ENCODE measurements at regions not wholly inside any gene's neighbourhood (a gene's known extent, or its start where the extent isn't known, plus 50 kb on each side); places are given as distances from the start of the nearest gene placed in this dataset.

- no peaks in the 10 kb centered on the region for H3K9me3 ChIP-seq (ENCODE audit: insufficient read depth, low read depth, low read length)
- no peak overlapping the region for H3K9ac ChIP-seq (ENCODE audit: low read depth, low read length)
- H3K27me3 ChIP-seq (ENCODE audit: insufficient read depth, low read length): no peaks in the 10 kb centered on the region
- H3K36me3 ChIP-seq (ENCODE audit: insufficient read depth, low read length): no peaks in the 10 kb centered on the region
- WGBS: 93% methylated on average over 4 of the region's 6 CpGs
- H3K4me3 ChIP-seq (ENCODE audit: low read length): no peak overlapping the region
- H3K4me1 ChIP-seq (ENCODE audit: insufficient read depth, low read length): no peaks in the 10 kb centered on the region; the same call in 1 of the 2 replicates
- H3K27ac ChIP-seq (ENCODE audit: low read depth, low read length): no peak overlapping the region
These were observed 218.4 kb downstream of the HLX start for GRCh38 chr1:221097479-221098281.

- Histone ChIP-seq H3K4me1 (ENCODE audit: insufficient read depth, low read length) (no peaks in the 10 kb centered on the region; the same call in 1 of the 2 replicates), H3K4me3 (ENCODE audit: low read length) (no peak overlapping the region), H3K36me3 (ENCODE audit: insufficient read depth, low read length) (no peaks in the 10 kb centered on the region), H3K27ac (ENCODE audit: low read depth, low read length) (no peak overlapping the region), H3K9me3 (ENCODE audit: insufficient read depth, low read depth, low read length) (no peaks in the 10 kb centered on the region), H3K9ac (ENCODE audit: low read depth, low read length) (no peak overlapping the region), H3K27me3 (ENCODE audit: insufficient read depth, low read length) (no peaks in the 10 kb centered on the region)
- WGBS: 95% methylated on average over 10 of the region's 10 CpGs
These were observed 219.5 kb downstream of the HLX start for GRCh38 chr1:221098471-221099405.

GRCh38 chr1:221099747-221100595, 220.7 kb downstream of the HLX start:
- no peak overlapping the region for H3K27ac ChIP-seq (ENCODE audit: low read depth, low read length)

GRCh38 chr1:221100611-221101010, 221.4 kb downstream of the HLX start:
- H3K36me3 ChIP-seq (ENCODE audit: insufficient read depth, low read length): no peaks in the 10 kb centered on the region
- no peak overlapping the region for H3K4me3 ChIP-seq (ENCODE audit: low read length)
- H3K9me3 ChIP-seq (ENCODE audit: insufficient read depth, low read depth, low read length): no peaks in the 10 kb centered on the region
- H3K27me3 ChIP-seq (ENCODE audit: insufficient read depth, low read length): no peaks in the 10 kb centered on the region
- H3K9ac ChIP-seq (ENCODE audit: low read depth, low read length): no peak overlapping the region
- 83% methylated on average over 2 of the region's 3 CpGs for WGBS
- no peaks in the 10 kb centered on the region for H3K4me1 ChIP-seq (ENCODE audit: insufficient read depth, low read length)
- H3K27ac ChIP-seq (ENCODE audit: low read depth, low read length): no peak overlapping the region

More at GRCh38 chr1:221099747-221100595, 220.7 kb downstream of the HLX start:
- Histone ChIP-seq H3K9me3 (ENCODE audit: insufficient read depth, low read depth, low read length) (no peaks in the 10 kb centered on the region), H3K4me3 (ENCODE audit: low read length) (no peak overlapping the region), H3K9ac (ENCODE audit: low read depth, low read length) (no peak overlapping the region), H3K27me3 (ENCODE audit: insufficient read depth, low read length) (no peaks in the 10 kb centered on the region), H3K4me1 (ENCODE audit: insufficient read depth, low read length) (no peaks in the 10 kb centered on the region), H3K36me3 (ENCODE audit: insufficient read depth, low read length) (no peaks in the 10 kb centered on the region)
- 92% methylated on average over 12 of the region's 12 CpGs for WGBS

- H3K27me3 ChIP-seq (ENCODE audit: insufficient read depth, low read length): no peaks in the 10 kb centered on the region
- H3K9ac ChIP-seq (ENCODE audit: low read depth, low read length): no peak overlapping the region
- no peaks in the 10 kb centered on the region for H3K36me3 ChIP-seq (ENCODE audit: insufficient read depth, low read length)
- no peak overlapping the region for H3K27ac ChIP-seq (ENCODE audit: low read depth, low read length)
- no peaks in the 10 kb centered on the region for H3K4me1 ChIP-seq (ENCODE audit: insufficient read depth, low read length)
- H3K4me3 ChIP-seq (ENCODE audit: low read length): no peak overlapping the region
- no peaks in the 10 kb centered on the region for H3K9me3 ChIP-seq (ENCODE audit: insufficient read depth, low read depth, low read length)
These were observed 222.8 kb downstream of the HLX start for GRCh38 chr1:221101807-221102605.

- H3K9me3 ChIP-seq (ENCODE audit: insufficient read depth, low read depth, low read length): no peaks in the 10 kb centered on the region
- no peaks in the 10 kb centered on the region for H3K36me3 ChIP-seq (ENCODE audit: insufficient read depth, low read length)
- 97% methylated on average over 3 of the region's 3 CpGs for WGBS
- H3K27ac ChIP-seq (ENCODE audit: low read depth, low read length): no peak overlapping the region
- no peaks in the 10 kb centered on the region for H3K27me3 ChIP-seq (ENCODE audit: insufficient read depth, low read length)
- H3K4me1 ChIP-seq (ENCODE audit: insufficient read depth, low read length): no peaks in the 10 kb centered on the region
- H3K9ac ChIP-seq (ENCODE audit: low read depth, low read length): no peak overlapping the region
- no peak overlapping the region for H3K4me3 ChIP-seq (ENCODE audit: low read length)
These were observed 225.4 kb downstream of the HLX start for GRCh38 chr1:221104596-221104995.

GRCh38 chr1:221105578-221105977, 226.3 kb downstream of the HLX start:
- H3K9ac ChIP-seq (ENCODE audit: low read depth, low read length): no peak overlapping the region
- no peaks in the 10 kb centered on the region for H3K9me3 ChIP-seq (ENCODE audit: insufficient read depth, low read depth, low read length)
- no peak overlapping the region for H3K27ac ChIP-seq (ENCODE audit: low read depth, low read length)
- H3K4me3 ChIP-seq (ENCODE audit: low read length): no peak overlapping the region
- no peaks in the 10 kb centered on the region for H3K36me3 ChIP-seq (ENCODE audit: insufficient read depth, low read length)
- H3K4me1 ChIP-seq (ENCODE audit: insufficient read depth, low read length): no peaks in the 10 kb centered on the region
- no peaks in the 10 kb centered on the region for H3K27me3 ChIP-seq (ENCODE audit: insufficient read depth, low read length)
- 100% methylated on average over 1 of the region's 1 CpG for WGBS

- no CpG with 5 or more reads among the region's 3 CpGs for WGBS
- Histone ChIP-seq H3K9me3 (ENCODE audit: insufficient read depth, low read depth, low read length) (no peaks in the 10 kb centered on the region), H3K4me3 (ENCODE audit: low read length) (no peak overlapping the region), H3K4me1 (ENCODE audit: insufficient read depth, low read length) (no peaks in the 10 kb centered on the region), H3K36me3 (ENCODE audit: insufficient read depth, low read length) (no peaks in the 10 kb centered on the region), H3K27me3 (ENCODE audit: insufficient read depth, low read length) (no peaks in the 10 kb centered on the region), H3K27ac (ENCODE audit: low read depth, low read length) (no peak overlapping the region), H3K9ac (ENCODE audit: low read depth, low read length) (no peak overlapping the region)
These were observed 227.4 kb downstream of the HLX start for GRCh38 chr1:221106616-221107015.

GRCh38 chr1:221109930-221110329, 230.7 kb downstream of the HLX start:
- Histone ChIP-seq H3K4me1 (ENCODE audit: insufficient read depth, low read length) (no peaks in the 10 kb centered on the region), H3K9me3 (ENCODE audit: insufficient read depth, low read depth, low read length) (no peaks in the 10 kb centered on the region), H3K27ac (ENCODE audit: low read depth, low read length) (no peak overlapping the region), H3K27me3 (ENCODE audit: insufficient read depth, low read length) (no peaks in the 10 kb centered on the region), H3K9ac (ENCODE audit: low read depth, low read length) (no peak overlapping the region), H3K36me3 (ENCODE audit: insufficient read depth, low read length) (no peaks in the 10 kb centered on the region), H3K4me3 (ENCODE audit: low read length) (no peak overlapping the region)

GRCh38 chr1:221117133-221117532, 237.9 kb downstream of the HLX start:
- H3K27me3 ChIP-seq (ENCODE audit: insufficient read depth, low read length): no peaks in the 10 kb centered on the region
- no peak overlapping the region for H3K4me3 ChIP-seq (ENCODE audit: low read length)
- H3K4me1 ChIP-seq (ENCODE audit: insufficient read depth, low read length): no peaks in the 10 kb centered on the region
- 94% methylated on average over 1 of the region's 1 CpG for WGBS
- no peaks in the 10 kb centered on the region for H3K36me3 ChIP-seq (ENCODE audit: insufficient read depth, low read length)
- no peak overlapping the region for H3K9ac ChIP-seq (ENCODE audit: low read depth, low read length)
- no peak overlapping the region for H3K27ac ChIP-seq (ENCODE audit: low read depth, low read length)
- 0 out of 2 replicates have a peak, but pooled peaks cover 3% of the 10 kb centered on the region for H3K9me3 ChIP-seq (ENCODE audit: insufficient read depth, low read depth, low read length)

Measured in HUES64 (cell line).